HG02840 (cell line): ENCODE measurements at regions not wholly inside any gene's neighbourhood (a gene's known extent, or its start where the extent isn't known, plus 50 kb on each side); places are given as distances from the start of the nearest gene placed in this dataset.

Source experiments
- ATAC-seq: cut with Tn5 transposase; IDR thresholded peaks from one replicate; pipeline ENCODE4 v1.9.1; 2021; ENCODE audit warnings: mild to moderate bottlenecking, moderate library complexity, moderate number of reproducible peaks; ENCODE audit not compliant: unreplicated experiment, low FRiP score

GRCh38 chr3:156760333-156760732 lies 65.8 kb upstream of the LEKR1 start:
- ATAC-seq = peak; percentile 68

GRCh38 chr3:156761007-156761406 lies 65.1 kb upstream of the LEKR1 start:
- no peak for ATAC-seq

- no peak for ATAC-seq
These were observed 64.3 kb upstream of the LEKR1 start for GRCh38 chr3:156761713-156762451.

- no peak for ATAC-seq
These were observed 63.4 kb upstream of the LEKR1 start for GRCh38 chr3:156762631-156763185.

GRCh38 chr3:156763386-156763785 lies 62.8 kb upstream of the LEKR1 start:
- no peak for ATAC-seq

- no peak for ATAC-seq
These were observed 62.0 kb upstream of the LEKR1 start for GRCh38 chr3:156763931-156764720.

- no peak for ATAC-seq
These were observed 61.4 kb upstream of the LEKR1 start for GRCh38 chr3:156764751-156765150.

- no peak for ATAC-seq
These were observed 57.8 kb upstream of the LEKR1 start for GRCh38 chr3:156768390-156768789.

- no peak for ATAC-seq
These were observed 56.2 kb upstream of the LEKR1 start for GRCh38 chr3:156769721-156770654.

GRCh38 chr3:156770699-156771414 lies 55.3 kb upstream of the LEKR1 start:
- ATAC-seq = no peak

GRCh38 chr3:156772588-156773206 lies 53.5 kb upstream of the LEKR1 start:
- no peak for ATAC-seq

- ATAC-seq = no peak
These were observed 50.1 kb upstream of the LEKR1 start for GRCh38 chr3:156776031-156776430.
